HCT116 (cell line): ENCODE measurements at regions not wholly inside any gene's neighbourhood (a gene's known extent, or its start where the extent isn't known, plus 50 kb on each side); places are given as distances from the start of the nearest gene placed in this dataset.

Experiments
- ATAC-seq: fragments of 200-7000 bp; cut with Tn5 transposase; 2 replicates; pipeline ENCODE4 v1.9.1; 2020; ENCODE audit warnings: mild to moderate bottlenecking, moderate library complexity
- BruUV-seq: library from RNA; stranded (reverse); fragments of 400-500 nt; replicated peaks from 2 replicates; lab custom pipeline; 2021; lab: Mats Ljungman, UMichigan
- CTCF ChIA-PET: fragments of 300-600 bp; sonication (Branson Sonifier 250); formaldehyde crosslinking; loops from one replicate; lab custom pipeline; 2021; ENCODE audit warnings: antibody characterized with exemption; lab: Charles Lee
- POLR2A ChIA-PET: fragments of 300-600, 350-600 bp; sonication (Branson Sonifier 250); formaldehyde crosslinking; loops from one replicate; lab custom pipeline; 2021; ENCODE audit warnings: antibody characterized with exemption; lab: Charles Lee
- RAD21 ChIA-PET, 2 experiments: fragments of 300-600 bp; sonication (Branson Sonifier 250); formaldehyde crosslinking; loops; one replicate each; lab custom pipeline; 2023; ENCODE audit warnings: low total read pairs in 2 of 2; ENCODE audit not compliant: uncharacterized antibody in 2 of 2, unreplicated experiment in 2 of 2, low non-redundant PET in 1 of 2; lab: Charles Lee
- DNase-seq: peaks from one replicate; pipeline ENCODE4 v3.0.0-alpha.2; 2010; ENCODE audit warnings: low read depth, low spot score
- H2AFZ ChIP-seq: fragments of 200-600 bp; shearing (Covaris generic), sonication (generic); 2 replicates; pipeline ENCODE4 v1.6.1; 2017; ENCODE audit warnings: low read depth, mixed run types, mixed read lengths, antibody characterized with exemption, low read length; ENCODE audit not compliant: poor library complexity, severe bottlenecking
- H3K27ac ChIP-seq: 2 replicates; pipeline ENCODE4 v1.5.1; 2012; ENCODE audit warnings: low read depth, low read length
- H3K27me3 ChIP-seq: fragments of 200-600 bp; sonication (generic); 2 replicates; pipeline ENCODE4 v1.6.1; 2016; ENCODE audit warnings: mixed run types, low read length, mixed read lengths; ENCODE audit not compliant: insufficient read depth
- H3K36me3 ChIP-seq, 2 experiments: fragments of 200-500 bp in 1 of 2; fragments of 200-600 bp in 1 of 2; sonication (Bioruptor generic) in 1 of 2; sonication (generic) in 1 of 2; 2 replicates each; pipeline versions ENCODE4 v1.5.1 to v1.6.1; 2014 to 2016; ENCODE audit warnings: low read length in 2 of 2, inconsistent platforms in 1 of 2, mixed read lengths in 1 of 2, mixed run types in 1 of 2; ENCODE audit not compliant: insufficient read depth in 2 of 2, control insufficient read depth in 1 of 2
- H3K4me1 ChIP-seq, 2 experiments: fragments of 200-600 bp in 1 of 2; sonication (generic) in 1 of 2; 2 replicates each; pipeline versions ENCODE4 v1.5.1 to v1.6.1; 2012 to 2017; ENCODE audit warnings: low read length in 2 of 2, inconsistent platforms in 1 of 2, mild to moderate bottlenecking in 1 of 2, mixed read lengths in 1 of 2, mixed run types in 1 of 2, moderate library complexity in 1 of 2; ENCODE audit not compliant: insufficient read depth in 2 of 2, control insufficient read depth in 1 of 2
- H3K4me2 ChIP-seq: fragments of 200-600 bp; sonication (generic); 2 replicates; pipeline ENCODE4 v1.6.1; 2017; ENCODE audit warnings: mixed run types, low read length, mixed read lengths
- H3K4me3 ChIP-seq, 2 experiments: fragments of 200-600 bp in 1 of 2; sonication (generic) in 1 of 2; replicated peaks in 1 of 2; 2 replicates each; pipeline ENCODE4 v1.5.1; 2011 to 2016; ENCODE audit warnings: low read length in 2 of 2, control low read depth in 1 of 2, low read depth in 1 of 2, mild to moderate bottlenecking in 1 of 2, mixed read lengths in 1 of 2, mixed run types in 1 of 2
- H3K79me2 ChIP-seq: fragments of 200-600 bp; sonication (generic); 2 replicates; pipeline ENCODE4 v1.6.1; 2017; ENCODE audit warnings: mild to moderate bottlenecking, mixed run types, low read length, moderate library complexity, mixed read lengths; ENCODE audit not compliant: insufficient read depth
- H3K9ac ChIP-seq: fragments of 200-600 bp; sonication (generic); 2 replicates; pipeline ENCODE4 v1.6.1; 2016; ENCODE audit warnings: low read length, mixed read lengths
- H3K9me2 ChIP-seq: fragments of 200-600 bp; sonication (generic), shearing (Covaris generic); 2 replicates; pipeline ENCODE4 v1.6.1; 2017; ENCODE audit warnings: mixed run types, mild to moderate bottlenecking, moderate library complexity; ENCODE audit not compliant: insufficient read depth
- H3K9me3 ChIP-seq, 2 experiments: fragments of 200-500 bp in 1 of 2; fragments of 200-600 bp in 1 of 2; sonication (Bioruptor generic) in 1 of 2; sonication (generic) in 1 of 2; 2 replicates each; pipeline ENCODE4 v1.6.1; 2014 to 2017; ENCODE audit warnings: low read length in 2 of 2, mixed read lengths in 2 of 2, inconsistent platforms in 1 of 2, low read depth in 1 of 2, mild to moderate bottlenecking in 1 of 2, mixed run types in 1 of 2, moderate library complexity in 1 of 2; ENCODE audit not compliant: control insufficient read depth in 1 of 2, insufficient read depth in 1 of 2
- H4K20me1 ChIP-seq: fragments of 200-600 bp; sonication (generic), shearing (Covaris generic); 2 replicates; pipeline ENCODE4 v1.6.1; 2017; ENCODE audit warnings: mixed run types, mild to moderate bottlenecking, moderate library complexity; ENCODE audit not compliant: insufficient read depth
- CBX3 ChIP-seq: IDR thresholded peaks from 2 replicates; pipeline ENCODE4 v1.6.1; 2012; ENCODE audit warnings: low read depth
- CEBPB ChIP-seq: IDR thresholded peaks from 2 replicates; pipeline ENCODE4 v1.6.1; 2012; ENCODE audit warnings: low read depth
- EGR1 ChIP-seq: IDR thresholded peaks from 2 replicates; pipeline ENCODE4 v1.6.1; 2012; ENCODE audit warnings: low read depth
- ELF1 ChIP-seq: IDR thresholded peaks from 2 replicates; pipeline ENCODE4 v1.6.1; 2012; ENCODE audit warnings: low read depth, borderline replicate concordance
- EZH2 ChIP-seq: fragments of 200-600 bp; sonication (generic); IDR thresholded peaks from 2 replicates; pipeline ENCODE4 v1.6.1; 2017; ENCODE audit warnings: antibody characterized with exemption, mixed run types
- EZH2phosphoT487 ChIP-seq: fragments of 200-600 bp; IDR thresholded peaks from 2 replicates; pipeline ENCODE4 v1.6.1; 2018; ENCODE audit warnings: antibody characterized with exemption, borderline replicate concordance
- FOSL1 ChIP-seq: IDR thresholded peaks from 2 replicates; pipeline ENCODE4 v1.6.1; 2012; ENCODE audit warnings: low read depth
- JUND ChIP-seq: IDR thresholded peaks from 2 replicates; pipeline ENCODE4 v1.6.1; 2012
- POLR2A ChIP-seq: IDR thresholded peaks from 2 replicates; pipeline ENCODE4 v1.7.0; 2011; ENCODE audit warnings: borderline replicate concordance; ENCODE audit not compliant: insufficient read depth, insufficient read length; ENCODE audit errors: extremely low read depth
- POLR2AphosphoS5 ChIP-seq: IDR thresholded peaks from 2 replicates; pipeline ENCODE4 v1.6.1; 2011; ENCODE audit warnings: mild to moderate bottlenecking, low read depth, low read length, moderate library complexity
- SIN3A ChIP-seq: IDR thresholded peaks from 2 replicates; pipeline ENCODE4 v1.6.1; 2012; ENCODE audit warnings: low read depth
- SP1 ChIP-seq: IDR thresholded peaks from 2 replicates; pipeline ENCODE4 v1.6.1; 2012; ENCODE audit warnings: low read depth
- SRF ChIP-seq: IDR thresholded peaks from 2 replicates; pipeline ENCODE4 v1.6.1; 2012; ENCODE audit warnings: low read depth
- TCF7L2 ChIP-seq: IDR thresholded peaks from 2 replicates; pipeline ENCODE4 v1.7.0; 2011; ENCODE audit warnings: borderline replicate concordance, inconsistent platforms; ENCODE audit not compliant: insufficient read depth, insufficient read length; ENCODE audit errors: extremely low read depth
- YY1 ChIP-seq: IDR thresholded peaks from 2 replicates; pipeline ENCODE4 v1.6.1; 2011; ENCODE audit warnings: low read length, low read depth, moderate library complexity, mild to moderate bottlenecking; ENCODE audit not compliant: insufficient replicate concordance; ENCODE audit errors: extremely low read depth
- ZNF274 ChIP-seq: fragments of 200-500 bp; sonication (Bioruptor generic); IDR thresholded peaks from 2 replicates; pipeline ENCODE4 v1.6.1; 2014; ENCODE audit warnings: mild to moderate bottlenecking, low read depth, low read length, inconsistent platforms
- intact Hi-C: fragments of 100-400 bp; cut with micrococcal nuclease; formaldehyde crosslinking; loops from 2 replicates; pipeline ENCODE4 v1.10.0; 2022
- TF ChIP-seq, protein P1 (sequence below): IDR thresholded peaks from 2 replicates; pipeline ENCODE4 v1.6.1; 2012
- TF ChIP-seq, protein P2 (sequence below), 3 experiments: fragments of 200-600 bp in 1 of 3; sonication (generic) in 1 of 3; IDR thresholded peaks in 2 of 3; conservative IDR thresholded peaks in 1 of 3; 2 replicates each; pipeline ENCODE4 v1.5.1; 2012 to 2017; ENCODE audit warnings: low read depth in 2 of 3, low read length in 2 of 3, antibody characterized with exemption in 1 of 3, borderline replicate concordance in 1 of 3, control low read depth in 1 of 3, mild to moderate bottlenecking in 1 of 3, mixed read lengths in 1 of 3, mixed run types in 1 of 3, moderate library complexity in 1 of 3; ENCODE audit not compliant: insufficient read depth in 1 of 3
- TF ChIP-seq, protein P3 (sequence below): IDR thresholded peaks from 2 replicates; pipeline ENCODE4 v1.6.1; 2012; ENCODE audit warnings: low read depth

DNA sequence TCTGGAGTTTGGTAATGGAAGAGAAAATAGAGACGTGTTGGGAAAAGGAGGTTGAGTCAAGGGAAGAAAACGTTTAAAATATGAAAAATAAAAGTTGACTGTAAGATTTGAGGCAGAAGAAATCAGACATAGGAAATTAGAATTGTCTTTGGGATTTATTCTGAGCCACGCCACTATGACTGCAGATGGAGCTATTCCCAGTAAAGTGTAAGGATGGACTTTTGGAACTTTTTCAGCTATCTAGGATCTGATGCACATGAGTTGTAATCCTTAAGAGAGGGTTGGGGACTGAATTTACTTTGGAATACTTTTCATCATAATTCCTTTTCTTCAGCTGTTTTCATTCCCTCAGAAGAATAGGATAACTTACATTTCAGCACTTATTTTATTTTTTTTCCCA lies 336.7 kb downstream of the FAM170A start:
- CTCF ChIA-PET = no interaction called here
- Histone ChIP-seq H3K9me3 (no peaks in the 10 kb centered on the region), H3K4me2 (no peak overlapping the region), H3K27ac (no peak overlapping the region), H3K36me3 (no peaks in the 10 kb centered on the region), H3K9me2 (no peaks in the 10 kb centered on the region), H3K79me2 (no peaks in the 10 kb centered on the region), H2AFZ (no peak overlapping the region), H3K9ac (no peak overlapping the region), H3K4me1 (no peaks in the 10 kb centered on the region), H4K20me1 (no peaks in the 10 kb centered on the region), H3K27me3 (no peaks in the 10 kb centered on the region), H3K4me3 (no peak overlapping the region)
- TF ChIP-seq CEBPB (no peak), TCF7L2 (no peak), ELF1 (no peak), YY1 (no peak), SIN3A (no peak), EZH2 (no peak), JUND (no peak), CBX3 (no peak), POLR2A (no peak)
- TF ChIP-seq, protein P1, sequence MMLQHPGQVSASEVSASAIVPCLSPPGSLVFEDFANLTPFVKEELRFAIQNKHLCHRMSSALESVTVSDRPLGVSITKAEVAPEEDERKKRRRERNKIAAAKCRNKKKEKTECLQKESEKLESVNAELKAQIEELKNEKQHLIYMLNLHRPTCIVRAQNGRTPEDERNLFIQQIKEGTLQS = no peak
- POLR2A ChIA-PET = no interaction called here
- intact Hi-C loops = no loop called here
- no TSS peak for BruUV-seq
- DNase-seq (no peak), ATAC-seq (no peak)
- RAD21 ChIA-PET = no interaction called here

DNA sequence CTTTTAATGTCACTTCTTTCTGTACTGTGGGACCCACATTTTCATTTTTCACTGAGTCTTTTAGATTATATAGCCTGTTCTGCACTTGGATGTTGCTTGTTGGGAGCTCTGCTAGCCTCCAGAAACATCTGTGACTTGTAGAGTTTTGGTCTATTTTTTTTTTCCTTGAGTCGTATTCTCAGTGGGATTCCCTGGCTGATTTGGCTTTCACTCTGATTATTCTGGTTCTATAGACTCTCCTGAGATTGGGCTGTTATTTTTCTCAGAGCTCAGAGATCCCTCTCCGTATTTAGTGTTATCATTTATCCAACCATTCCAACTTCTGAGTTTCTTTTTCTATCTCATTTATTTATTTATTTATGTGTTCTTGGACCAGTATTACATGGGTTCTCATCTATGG lies 339.3 kb downstream of the FAM170A start:
- DNase-seq = no peak
- Histone ChIP-seq H3K9me3 (no peaks in the 10 kb centered on the region), H3K4me2 (no peak overlapping the region), H3K27me3 (no peaks in the 10 kb centered on the region), H3K79me2 (no peaks in the 10 kb centered on the region), H3K4me1 (no peaks in the 10 kb centered on the region), H3K36me3 (no peaks in the 10 kb centered on the region; a peak in 1 of 4 replicates), H4K20me1 (no peaks in the 10 kb centered on the region), H2AFZ (no peak overlapping the region), H3K9me2 (no peaks in the 10 kb centered on the region), H3K4me3 (no peak overlapping the region), H3K27ac (no peak overlapping the region), H3K9ac (no peak overlapping the region)
- ATAC-seq = no peak
- ChIA-PET CTCF (no interaction called here), POLR2A (no interaction called here), RAD21 (no interaction called here)
- TF ChIP-seq POLR2AphosphoS5 (no peak), ZNF274 (no peak), FOSL1 (no peak), EZH2phosphoT487 (no peak), EGR1 (no peak), SIN3A (no peak), CEBPB (no peak), SP1 (no peak), EZH2 (no peak), SRF (no peak), ELF1 (no peak)
- TF ChIP-seq, protein P2, sequence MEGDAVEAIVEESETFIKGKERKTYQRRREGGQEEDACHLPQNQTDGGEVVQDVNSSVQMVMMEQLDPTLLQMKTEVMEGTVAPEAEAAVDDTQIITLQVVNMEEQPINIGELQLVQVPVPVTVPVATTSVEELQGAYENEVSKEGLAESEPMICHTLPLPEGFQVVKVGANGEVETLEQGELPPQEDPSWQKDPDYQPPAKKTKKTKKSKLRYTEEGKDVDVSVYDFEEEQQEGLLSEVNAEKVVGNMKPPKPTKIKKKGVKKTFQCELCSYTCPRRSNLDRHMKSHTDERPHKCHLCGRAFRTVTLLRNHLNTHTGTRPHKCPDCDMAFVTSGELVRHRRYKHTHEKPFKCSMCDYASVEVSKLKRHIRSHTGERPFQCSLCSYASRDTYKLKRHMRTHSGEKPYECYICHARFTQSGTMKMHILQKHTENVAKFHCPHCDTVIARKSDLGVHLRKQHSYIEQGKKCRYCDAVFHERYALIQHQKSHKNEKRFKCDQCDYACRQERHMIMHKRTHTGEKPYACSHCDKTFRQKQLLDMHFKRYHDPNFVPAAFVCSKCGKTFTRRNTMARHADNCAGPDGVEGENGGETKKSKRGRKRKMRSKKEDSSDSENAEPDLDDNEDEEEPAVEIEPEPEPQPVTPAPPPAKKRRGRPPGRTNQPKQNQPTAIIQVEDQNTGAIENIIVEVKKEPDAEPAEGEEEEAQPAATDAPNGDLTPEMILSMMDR (IDR thresholded peaks at IDR 0.05 in 2 of 3, conservative IDR thresholded peaks at IDR 0.05 in 1 of 3; ENCODE audit: borderline replicate concordance in 1 of 3, insufficient read depth in 1 of 3, low read depth in 2 of 3, low read length in 2 of 3) = no peak
- TF ChIP-seq, protein P3, sequence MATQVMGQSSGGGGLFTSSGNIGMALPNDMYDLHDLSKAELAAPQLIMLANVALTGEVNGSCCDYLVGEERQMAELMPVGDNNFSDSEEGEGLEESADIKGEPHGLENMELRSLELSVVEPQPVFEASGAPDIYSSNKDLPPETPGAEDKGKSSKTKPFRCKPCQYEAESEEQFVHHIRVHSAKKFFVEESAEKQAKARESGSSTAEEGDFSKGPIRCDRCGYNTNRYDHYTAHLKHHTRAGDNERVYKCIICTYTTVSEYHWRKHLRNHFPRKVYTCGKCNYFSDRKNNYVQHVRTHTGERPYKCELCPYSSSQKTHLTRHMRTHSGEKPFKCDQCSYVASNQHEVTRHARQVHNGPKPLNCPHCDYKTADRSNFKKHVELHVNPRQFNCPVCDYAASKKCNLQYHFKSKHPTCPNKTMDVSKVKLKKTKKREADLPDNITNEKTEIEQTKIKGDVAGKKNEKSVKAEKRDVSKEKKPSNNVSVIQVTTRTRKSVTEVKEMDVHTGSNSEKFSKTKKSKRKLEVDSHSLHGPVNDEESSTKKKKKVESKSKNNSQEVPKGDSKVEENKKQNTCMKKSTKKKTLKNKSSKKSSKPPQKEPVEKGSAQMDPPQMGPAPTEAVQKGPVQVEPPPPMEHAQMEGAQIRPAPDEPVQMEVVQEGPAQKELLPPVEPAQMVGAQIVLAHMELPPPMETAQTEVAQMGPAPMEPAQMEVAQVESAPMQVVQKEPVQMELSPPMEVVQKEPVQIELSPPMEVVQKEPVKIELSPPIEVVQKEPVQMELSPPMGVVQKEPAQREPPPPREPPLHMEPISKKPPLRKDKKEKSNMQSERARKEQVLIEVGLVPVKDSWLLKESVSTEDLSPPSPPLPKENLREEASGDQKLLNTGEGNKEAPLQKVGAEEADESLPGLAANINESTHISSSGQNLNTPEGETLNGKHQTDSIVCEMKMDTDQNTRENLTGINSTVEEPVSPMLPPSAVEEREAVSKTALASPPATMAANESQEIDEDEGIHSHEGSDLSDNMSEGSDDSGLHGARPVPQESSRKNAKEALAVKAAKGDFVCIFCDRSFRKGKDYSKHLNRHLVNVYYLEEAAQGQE = no peak
- no TSS peak for BruUV-seq
- intact Hi-C loops = no loop called here
